ENCODE measurements at regions not wholly inside any gene's neighbourhood (a gene's known extent, or its start where the extent isn't known, plus 50 kb on each side); places are given as distances from the start of the nearest gene placed in this dataset.
A peak's percentile ranks its signal among the peaks of the same experiment; 100 is the strongest.

- DNase-seq, result no peak
Measured at GRCh38 chr12:85352016-85352415, 72.0 kb downstream of the ALX1 start.

GRCh38 chr12:85356596-85357385 is 76.8 kb downstream of the ALX1 start:
- DNase-seq, result no peak

GRCh38 chr12:85357609-85358008 is 77.6 kb downstream of the ALX1 start:
- DNase-seq, result no peak

GRCh38 chr12:85358715-85359114 is 78.7 kb downstream of the ALX1 start:
- DNase-seq, result no peak

- no peak for DNase-seq
Measured at GRCh38 chr12:85363382-85364190, 83.6 kb downstream of the ALX1 start.

- DNase-seq, result no peak
Measured at GRCh38 chr12:85367936-85368335, 87.9 kb downstream of the ALX1 start.

GRCh38 chr12:85369365-85370154 is 89.5 kb downstream of the ALX1 start:
- DNase-seq, result no peak

GRCh38 chr12:85373045-85373444 is 93.0 kb downstream of the ALX1 start:
- DNase-seq, result no peak

- no peak for DNase-seq
Measured at GRCh38 chr12:85374981-85375380, 95.0 kb downstream of the ALX1 start.

- DNase-seq, result no peak
Measured at GRCh38 chr12:85385406-85385805, 105.4 kb downstream of the ALX1 start.

GRCh38 chr12:85390266-85390665 is 110.2 kb downstream of the ALX1 start:
- DNase-seq, result no peak

GRCh38 chr12:85392508-85392907 is 112.5 kb downstream of the ALX1 start:
- DNase-seq, result no peak

- no peak for DNase-seq
Measured at GRCh38 chr12:85393606-85394005, 113.6 kb downstream of the ALX1 start.

- DNase-seq, result no peak
Measured at GRCh38 chr12:85394065-85394464, 114.0 kb downstream of the ALX1 start.

- no peak for DNase-seq
Measured at GRCh38 chr12:85394809-85395208, 114.8 kb downstream of the ALX1 start.

GRCh38 chr12:85405262-85405661 is 125.2 kb downstream of the ALX1 start:
- no peak for DNase-seq

- no peak for DNase-seq
Measured at GRCh38 chr12:85405781-85406522, 125.9 kb downstream of the ALX1 start.

- no peak for DNase-seq
Measured at GRCh38 chr12:85413266-85413665, 133.2 kb downstream of the ALX1 start.

- no peak for DNase-seq
Measured at GRCh38 chr12:85422762-85423161, 142.7 kb downstream of the ALX1 start.

GRCh38 chr12:85423947-85424346 is 143.9 kb downstream of the ALX1 start:
- no peak for DNase-seq

GRCh38 chr12:85424581-85425348 is 144.7 kb downstream of the ALX1 start:
- peak; percentile 15 for DNase-seq

- DNase-seq, result no peak
Measured at GRCh38 chr12:85425349-85425612, 145.3 kb downstream of the ALX1 start.
